HCT116 (cell line): ENCODE measurements at regions not wholly inside any gene's neighbourhood (a gene's known extent, or its start where the extent isn't known, plus 50 kb on each side); places are given as distances from the start of the nearest gene placed in this dataset.

ENCODE experiments used
- ATAC-seq: fragments of 200-7000 bp; cut with Tn5 transposase; 2 replicates; pipeline ENCODE4 v1.9.1; 2020; ENCODE audit warnings: mild to moderate bottlenecking, moderate library complexity
- BruUV-seq: library from RNA; stranded (reverse); fragments of 400-500 nt; replicated peaks from 2 replicates; lab custom pipeline; 2021; lab: Mats Ljungman, UMichigan
- CTCF ChIA-PET: fragments of 300-600 bp; sonication (Branson Sonifier 250); formaldehyde crosslinking; loops from one replicate; lab custom pipeline; 2021; ENCODE audit warnings: antibody characterized with exemption; lab: Charles Lee
- POLR2A ChIA-PET: fragments of 300-600, 350-600 bp; sonication (Branson Sonifier 250); formaldehyde crosslinking; loops from one replicate; lab custom pipeline; 2021; ENCODE audit warnings: antibody characterized with exemption; lab: Charles Lee
- RAD21 ChIA-PET, 2 experiments: fragments of 300-600 bp; sonication (Branson Sonifier 250); formaldehyde crosslinking; loops; one replicate each; lab custom pipeline; 2023; ENCODE audit warnings: low total read pairs in 2 of 2; ENCODE audit not compliant: uncharacterized antibody in 2 of 2, unreplicated experiment in 2 of 2, low non-redundant PET in 1 of 2; lab: Charles Lee
- DNase-seq: peaks from one replicate; pipeline ENCODE4 v3.0.0-alpha.2; 2010; ENCODE audit warnings: low read depth, low spot score
- H2AFZ ChIP-seq: fragments of 200-600 bp; shearing (Covaris generic), sonication (generic); 2 replicates; pipeline ENCODE4 v1.6.1; 2017; ENCODE audit warnings: low read depth, mixed run types, mixed read lengths, antibody characterized with exemption, low read length; ENCODE audit not compliant: poor library complexity, severe bottlenecking
- H3K27ac ChIP-seq: 2 replicates; pipeline ENCODE4 v1.5.1; 2012; ENCODE audit warnings: low read depth, low read length
- H3K27me3 ChIP-seq: fragments of 200-600 bp; sonication (generic); 2 replicates; pipeline ENCODE4 v1.6.1; 2016; ENCODE audit warnings: mixed run types, low read length, mixed read lengths; ENCODE audit not compliant: insufficient read depth
- H3K36me3 ChIP-seq, 2 experiments: fragments of 200-500 bp in 1 of 2; fragments of 200-600 bp in 1 of 2; sonication (Bioruptor generic) in 1 of 2; sonication (generic) in 1 of 2; 2 replicates each; pipeline versions ENCODE4 v1.5.1 to v1.6.1; 2014 to 2016; ENCODE audit warnings: low read length in 2 of 2, inconsistent platforms in 1 of 2, mixed read lengths in 1 of 2, mixed run types in 1 of 2; ENCODE audit not compliant: insufficient read depth in 2 of 2, control insufficient read depth in 1 of 2
- H3K4me1 ChIP-seq, 2 experiments: fragments of 200-600 bp in 1 of 2; sonication (generic) in 1 of 2; 2 replicates each; pipeline versions ENCODE4 v1.5.1 to v1.6.1; 2012 to 2017; ENCODE audit warnings: low read length in 2 of 2, inconsistent platforms in 1 of 2, mild to moderate bottlenecking in 1 of 2, mixed read lengths in 1 of 2, mixed run types in 1 of 2, moderate library complexity in 1 of 2; ENCODE audit not compliant: insufficient read depth in 2 of 2, control insufficient read depth in 1 of 2
- H3K4me2 ChIP-seq: fragments of 200-600 bp; sonication (generic); 2 replicates; pipeline ENCODE4 v1.6.1; 2017; ENCODE audit warnings: mixed run types, low read length, mixed read lengths
- H3K4me3 ChIP-seq, 2 experiments: fragments of 200-600 bp in 1 of 2; sonication (generic) in 1 of 2; replicated peaks in 1 of 2; 2 replicates each; pipeline ENCODE4 v1.5.1; 2011 to 2016; ENCODE audit warnings: low read length in 2 of 2, control low read depth in 1 of 2, low read depth in 1 of 2, mild to moderate bottlenecking in 1 of 2, mixed read lengths in 1 of 2, mixed run types in 1 of 2
- H3K79me2 ChIP-seq: fragments of 200-600 bp; sonication (generic); 2 replicates; pipeline ENCODE4 v1.6.1; 2017; ENCODE audit warnings: mild to moderate bottlenecking, mixed run types, low read length, moderate library complexity, mixed read lengths; ENCODE audit not compliant: insufficient read depth
- H3K9ac ChIP-seq: fragments of 200-600 bp; sonication (generic); 2 replicates; pipeline ENCODE4 v1.6.1; 2016; ENCODE audit warnings: low read length, mixed read lengths
- H3K9me2 ChIP-seq: fragments of 200-600 bp; sonication (generic), shearing (Covaris generic); 2 replicates; pipeline ENCODE4 v1.6.1; 2017; ENCODE audit warnings: mixed run types, mild to moderate bottlenecking, moderate library complexity; ENCODE audit not compliant: insufficient read depth
- H3K9me3 ChIP-seq, 2 experiments: fragments of 200-500 bp in 1 of 2; fragments of 200-600 bp in 1 of 2; sonication (Bioruptor generic) in 1 of 2; sonication (generic) in 1 of 2; 2 replicates each; pipeline ENCODE4 v1.6.1; 2014 to 2017; ENCODE audit warnings: low read length in 2 of 2, mixed read lengths in 2 of 2, inconsistent platforms in 1 of 2, low read depth in 1 of 2, mild to moderate bottlenecking in 1 of 2, mixed run types in 1 of 2, moderate library complexity in 1 of 2; ENCODE audit not compliant: control insufficient read depth in 1 of 2, insufficient read depth in 1 of 2
- H4K20me1 ChIP-seq: fragments of 200-600 bp; sonication (generic), shearing (Covaris generic); 2 replicates; pipeline ENCODE4 v1.6.1; 2017; ENCODE audit warnings: mixed run types, mild to moderate bottlenecking, moderate library complexity; ENCODE audit not compliant: insufficient read depth
- ATF3 ChIP-seq: IDR thresholded peaks from 2 replicates; pipeline ENCODE4 v1.6.1; 2012
- CTCF ChIP-seq, 3 experiments: fragments of 200-600 bp in 1 of 3; sonication (generic) in 1 of 3; IDR thresholded peaks in 2 of 3; conservative IDR thresholded peaks in 1 of 3; 2 replicates each; pipeline ENCODE4 v1.5.1; 2012 to 2017; ENCODE audit warnings: low read depth in 2 of 3, low read length in 2 of 3, antibody characterized with exemption in 1 of 3, borderline replicate concordance in 1 of 3, control low read depth in 1 of 3, mild to moderate bottlenecking in 1 of 3, mixed read lengths in 1 of 3, mixed run types in 1 of 3, moderate library complexity in 1 of 3; ENCODE audit not compliant: insufficient read depth in 1 of 3
- EZH2 ChIP-seq: fragments of 200-600 bp; sonication (generic); IDR thresholded peaks from 2 replicates; pipeline ENCODE4 v1.6.1; 2017; ENCODE audit warnings: antibody characterized with exemption, mixed run types
- JUND ChIP-seq: IDR thresholded peaks from 2 replicates; pipeline ENCODE4 v1.6.1; 2012
- MAX ChIP-seq: IDR thresholded peaks from 2 replicates; pipeline ENCODE4 v1.6.1; 2012
- POLR2A ChIP-seq: IDR thresholded peaks from 2 replicates; pipeline ENCODE4 v1.7.0; 2011; ENCODE audit warnings: borderline replicate concordance; ENCODE audit not compliant: insufficient read depth, insufficient read length; ENCODE audit errors: extremely low read depth
- POLR2AphosphoS5 ChIP-seq: IDR thresholded peaks from 2 replicates; pipeline ENCODE4 v1.6.1; 2011; ENCODE audit warnings: mild to moderate bottlenecking, low read depth, low read length, moderate library complexity
- REST ChIP-seq: IDR thresholded peaks from 2 replicates; pipeline ENCODE4 v1.6.1; 2012; ENCODE audit warnings: low read depth
- SIN3A ChIP-seq: IDR thresholded peaks from 2 replicates; pipeline ENCODE4 v1.6.1; 2012; ENCODE audit warnings: low read depth
- SP1 ChIP-seq: IDR thresholded peaks from 2 replicates; pipeline ENCODE4 v1.6.1; 2012; ENCODE audit warnings: low read depth
- SRF ChIP-seq: IDR thresholded peaks from 2 replicates; pipeline ENCODE4 v1.6.1; 2012; ENCODE audit warnings: low read depth
- TCF7L2 ChIP-seq: IDR thresholded peaks from 2 replicates; pipeline ENCODE4 v1.7.0; 2011; ENCODE audit warnings: borderline replicate concordance, inconsistent platforms; ENCODE audit not compliant: insufficient read depth, insufficient read length; ENCODE audit errors: extremely low read depth
- ZBTB33 ChIP-seq: IDR thresholded peaks from 2 replicates; pipeline ENCODE4 v1.6.1; 2011; ENCODE audit warnings: mild to moderate bottlenecking, low read length, moderate library complexity; ENCODE audit not compliant: insufficient replicate concordance; ENCODE audit errors: extremely low read depth
- ZFX ChIP-seq: fragments of 450-650 bp; IDR thresholded peaks from 2 replicates; pipeline ENCODE4 v1.6.1; 2017
- ZNF274 ChIP-seq: fragments of 200-500 bp; sonication (Bioruptor generic); IDR thresholded peaks from 2 replicates; pipeline ENCODE4 v1.6.1; 2014; ENCODE audit warnings: mild to moderate bottlenecking, low read depth, low read length, inconsistent platforms
- intact Hi-C: fragments of 100-400 bp; cut with micrococcal nuclease; formaldehyde crosslinking; loops from 2 replicates; pipeline ENCODE4 v1.10.0; 2022

GRCh38 chr10:47136866-47137265 lies 163.1 kb upstream of the GDF10 start:
- Histone ChIP-seq H2AFZ (no peak overlapping the region), H3K27me3 (no peaks in the 10 kb centered on the region), H3K4me2 (peak overlapping the region; percentile 67), H3K4me3 (no peak overlapping the region), H4K20me1 (no peaks in the 10 kb centered on the region), H3K4me1 (peaks cover 4 to 26% of the 10 kb centered on the region in 2 experiments), H3K27ac (peak overlapping the region; percentile 17; the same call in 1 of the 2 replicates), H3K36me3 (no peaks in the 10 kb centered on the region), H3K9me2 (no peaks in the 10 kb centered on the region), H3K9ac (no peak overlapping the region), H3K9me3 (no peaks in the 10 kb centered on the region), H3K79me2 (no peaks in the 10 kb centered on the region)
- TF ChIP-seq EZH2, result no peak
- no peak for TF ChIP-seq SP1
- no peak for TF ChIP-seq CTCF (IDR thresholded peaks at IDR 0.05 in 2 of 3, conservative IDR thresholded peaks at IDR 0.05 in 1 of 3; ENCODE audit: borderline replicate concordance in 1 of 3, insufficient read depth in 1 of 3, low read depth in 2 of 3, low read length in 2 of 3)
- TF ChIP-seq ZBTB33, result no peak
- no peak for TF ChIP-seq ZNF274
- no peak for TF ChIP-seq JUND
- no peak for TF ChIP-seq REST
- TF ChIP-seq POLR2AphosphoS5, result no peak
- TF ChIP-seq POLR2A, result no peak
- TF ChIP-seq SIN3A, result no peak
- no peak for TF ChIP-seq TCF7L2
- no peak for TF ChIP-seq ATF3
- no peak for TF ChIP-seq MAX
- TF ChIP-seq SRF, result no peak
- TF ChIP-seq ZFX, result no peak
- intact Hi-C loops, result no loop called here
- ChIA-PET RAD21 (no interaction called here), POLR2A (no interaction called here), CTCF (no interaction called here)
- BruUV-seq, result no TSS peak
- DNase-seq, result no peak
- ATAC-seq, result peak; percentile 21; the same call in 1 of the 2 replicates
